HUES48 (cell line): ENCODE measurements at regions not wholly inside any gene's neighbourhood (a gene's known extent, or its start where the extent isn't known, plus 50 kb on each side); places are given as distances from the start of the nearest gene placed in this dataset.
"Not testable (repeated sequence)": the region's sequence is repeated elsewhere in the genome, so short reads cannot be mapped to it uniquely, and the experiment has no call there.

Experiments used
- H3K27ac ChIP-seq: one replicate; pipeline ENCODE4 v1.7.0; 2013; ENCODE audit warnings: low read depth, low read length, inconsistent platforms
- H3K27me3 ChIP-seq: 2 replicates; pipeline ENCODE4 v1.6.1; 2013; ENCODE audit warnings: mild to moderate bottlenecking, low read length; ENCODE audit not compliant: control insufficient read depth, insufficient read depth
- H3K36me3 ChIP-seq: 2 replicates; pipeline ENCODE4 v1.6.1; 2013; ENCODE audit warnings: low read length; ENCODE audit not compliant: control insufficient read depth, insufficient read depth
- H3K4me1 ChIP-seq: 2 replicates; pipeline ENCODE4 v1.6.1; 2013; ENCODE audit warnings: mild to moderate bottlenecking, low read length; ENCODE audit not compliant: control insufficient read depth, insufficient read depth
- H3K4me3 ChIP-seq: 2 replicates; pipeline ENCODE4 v1.5.1; 2013; ENCODE audit warnings: mild to moderate bottlenecking, low read depth, low read length
- H3K9ac ChIP-seq: 2 replicates; pipeline ENCODE4 v1.6.1; 2013; ENCODE audit warnings: mild to moderate bottlenecking, low read depth, low read length, moderate library complexity
- H3K9me3 ChIP-seq: 2 replicates; pipeline ENCODE4 v1.6.1; 2013; ENCODE audit warnings: low read length; ENCODE audit not compliant: control insufficient read depth, insufficient read depth

- H3K9ac ChIP-seq: no peak overlapping the region
- no peaks in the 10 kb centered on the region for H3K9me3 ChIP-seq
- H3K4me1 ChIP-seq: peaks cover 3% of the 10 kb centered on the region; the same call in 1 of the 2 replicates
- H3K4me3 ChIP-seq: no peak overlapping the region
- H3K27me3 ChIP-seq: no peaks in the 10 kb centered on the region
- H3K27ac ChIP-seq: no peak overlapping the region
- H3K36me3 ChIP-seq: no peaks in the 10 kb centered on the region
Observed at GRCh38 chr4:132651196-132651595, 497.9 kb upstream of the PCDH10 start.

GRCh38 chr4:132660181-132660580 lies 488.9 kb upstream of the PCDH10 start:
- Histone ChIP-seq H3K27me3 (no peaks in the 10 kb centered on the region), H3K4me1 (no peaks in the 10 kb centered on the region), H3K36me3 (no peaks in the 10 kb centered on the region), H3K9ac (no peak overlapping the region), H3K27ac (no peak overlapping the region), H3K9me3 (peaks cover 3% of the 10 kb centered on the region; the same call in 1 of the 2 replicates), H3K4me3 (no peak overlapping the region)

GRCh38 chr4:132662456-132662855 lies 486.6 kb upstream of the PCDH10 start:
- H3K4me3 ChIP-seq: no peak overlapping the region
- H3K4me1 ChIP-seq: no peaks in the 10 kb centered on the region
- H3K27me3 ChIP-seq: no peaks in the 10 kb centered on the region
- no peak overlapping the region for H3K9ac ChIP-seq
- H3K9me3 ChIP-seq: peaks cover 3% of the 10 kb centered on the region; the same call in 1 of the 2 replicates
- H3K36me3 ChIP-seq: no peaks in the 10 kb centered on the region
- H3K27ac ChIP-seq: no peak overlapping the region

- Histone ChIP-seq H3K36me3 (no peaks in the 10 kb centered on the region), H3K9me3 (no peaks in the 10 kb centered on the region), H3K27me3 (no peaks in the 10 kb centered on the region), H3K9ac (no peak overlapping the region), H3K4me1 (no peaks in the 10 kb centered on the region), H3K27ac (no peak overlapping the region), H3K4me3 (no peak overlapping the region)
Observed at GRCh38 chr4:132669786-132670185, 479.3 kb upstream of the PCDH10 start.

- Histone ChIP-seq H3K36me3 (no peaks in the 10 kb centered on the region), H3K4me1 (no peaks in the 10 kb centered on the region)
Observed at GRCh38 chr4:132670557-132670956, 478.5 kb upstream of the PCDH10 start.

GRCh38 chr4:132683957-132684356 lies 465.1 kb upstream of the PCDH10 start:
- H3K27ac ChIP-seq: no peak overlapping the region
- no peaks in the 10 kb centered on the region for H3K36me3 ChIP-seq
- no peak overlapping the region for H3K4me3 ChIP-seq
- no peak overlapping the region for H3K9ac ChIP-seq
- H3K4me1 ChIP-seq: no peaks in the 10 kb centered on the region
- peaks cover 18% of the 10 kb centered on the region for H3K9me3 ChIP-seq
- no peaks in the 10 kb centered on the region for H3K27me3 ChIP-seq

More at GRCh38 chr4:132670557-132670956, 478.5 kb upstream of the PCDH10 start:
- no peaks in the 10 kb centered on the region for H3K27me3 ChIP-seq
- no peak overlapping the region for H3K4me3 ChIP-seq
- no peak overlapping the region for H3K27ac ChIP-seq
- H3K9ac ChIP-seq: no peak overlapping the region
- no peaks in the 10 kb centered on the region for H3K9me3 ChIP-seq

GRCh38 chr4:132691026-132691425 lies 458.1 kb upstream of the PCDH10 start:
- H3K36me3 ChIP-seq: no peaks in the 10 kb centered on the region
- H3K27me3 ChIP-seq: no peaks in the 10 kb centered on the region
- no peaks in the 10 kb centered on the region; the same call in 1 of the 2 replicates for H3K9me3 ChIP-seq
- no peak overlapping the region for H3K4me3 ChIP-seq
- no peak overlapping the region for H3K9ac ChIP-seq
- no peaks in the 10 kb centered on the region for H3K4me1 ChIP-seq
- no peak overlapping the region for H3K27ac ChIP-seq

GRCh38 chr4:132691668-132692067 lies 457.4 kb upstream of the PCDH10 start:
- Histone ChIP-seq H3K9me3 (no peaks in the 10 kb centered on the region; the same call in 1 of the 2 replicates), H3K9ac (no peak overlapping the region), H3K4me3 (no peak overlapping the region), H3K36me3 (no peaks in the 10 kb centered on the region), H3K27me3 (no peaks in the 10 kb centered on the region), H3K27ac (no peak overlapping the region), H3K4me1 (no peaks in the 10 kb centered on the region)

GRCh38 chr4:132694775-132695174 lies 454.3 kb upstream of the PCDH10 start:
- Histone ChIP-seq H3K4me3 (no peak overlapping the region), H3K27ac (no peak overlapping the region), H3K4me1 (no peaks in the 10 kb centered on the region), H3K27me3 (no peaks in the 10 kb centered on the region), H3K9me3 (peaks cover 4% of the 10 kb centered on the region; the same call in 1 of the 2 replicates), H3K9ac (no peak overlapping the region), H3K36me3 (no peaks in the 10 kb centered on the region)

- H3K9ac ChIP-seq, H3K27me3 ChIP-seq, H3K27ac ChIP-seq, H3K4me3 ChIP-seq, H3K36me3 ChIP-seq, H3K4me1 ChIP-seq, H3K9me3 ChIP-seq: not testable (repeated sequence)
Observed at GRCh38 chr4:132697505-132697904, 451.6 kb upstream of the PCDH10 start.

- H3K4me1 ChIP-seq: no peaks in the 10 kb centered on the region
- no peak overlapping the region for H3K4me3 ChIP-seq
- H3K9ac ChIP-seq: no peak overlapping the region
- H3K27me3 ChIP-seq: no peaks in the 10 kb centered on the region
- no peaks in the 10 kb centered on the region for H3K36me3 ChIP-seq
- H3K9me3 ChIP-seq: no peaks in the 10 kb centered on the region
- H3K27ac ChIP-seq: no peak overlapping the region
Observed at GRCh38 chr4:132707955-132708354, 441.1 kb upstream of the PCDH10 start.

GRCh38 chr4:132709056-132709455 lies 440.0 kb upstream of the PCDH10 start:
- Histone ChIP-seq H3K36me3 (no peaks in the 10 kb centered on the region), H3K27ac (no peak overlapping the region), H3K9me3 (no peaks in the 10 kb centered on the region), H3K4me1 (no peaks in the 10 kb centered on the region), H3K9ac (no peak overlapping the region), H3K27me3 (no peaks in the 10 kb centered on the region), H3K4me3 (no peak overlapping the region)
